Muscle layer of colon (tissue), 2 donors: ENCODE measurements at regions not wholly inside any gene's neighbourhood (a gene's known extent, or its start where the extent isn't known, plus 50 kb on each side); places are given as distances from the start of the nearest gene placed in this dataset.

ENCODE experiments used
- H3K27ac ChIP-seq: one replicate; pipeline ENCODE4 v1.7.0; 2013; ENCODE audit warnings: low read depth, mild to moderate bottlenecking, low read length, moderate library complexity
- H3K27me3 ChIP-seq, 2 donors: one replicate each; pipeline ENCODE4 v1.7.0; 2013; ENCODE audit warnings: low read length in 2 of 2, mild to moderate bottlenecking in 2 of 2; ENCODE audit not compliant: insufficient read depth in 2 of 2, control insufficient read depth in 1 of 2
- H3K36me3 ChIP-seq: one replicate; pipeline ENCODE4 v1.7.0; 2013; ENCODE audit warnings: mild to moderate bottlenecking, low read length; ENCODE audit not compliant: insufficient read depth
- H3K4me1 ChIP-seq: one replicate; pipeline ENCODE4 v1.7.0; 2013; ENCODE audit warnings: mild to moderate bottlenecking, low read length; ENCODE audit not compliant: insufficient read depth
- H3K4me3 ChIP-seq, 2 donors: one replicate each; pipeline ENCODE4 v1.7.0; 2013; ENCODE audit warnings: low read length in 2 of 2, low read depth in 1 of 2, mild to moderate bottlenecking in 1 of 2, moderate library complexity in 1 of 2
- H3K9ac ChIP-seq: one replicate; pipeline ENCODE4 v1.7.0; 2013; ENCODE audit warnings: low read length
- H3K9me3 ChIP-seq: one replicate; pipeline ENCODE4 v1.7.0; 2013; ENCODE audit warnings: mild to moderate bottlenecking, low read length
- donor health status: abdominal sarcoma.
- donor health status: Adenocarcinoma of cecum.

DNA sequence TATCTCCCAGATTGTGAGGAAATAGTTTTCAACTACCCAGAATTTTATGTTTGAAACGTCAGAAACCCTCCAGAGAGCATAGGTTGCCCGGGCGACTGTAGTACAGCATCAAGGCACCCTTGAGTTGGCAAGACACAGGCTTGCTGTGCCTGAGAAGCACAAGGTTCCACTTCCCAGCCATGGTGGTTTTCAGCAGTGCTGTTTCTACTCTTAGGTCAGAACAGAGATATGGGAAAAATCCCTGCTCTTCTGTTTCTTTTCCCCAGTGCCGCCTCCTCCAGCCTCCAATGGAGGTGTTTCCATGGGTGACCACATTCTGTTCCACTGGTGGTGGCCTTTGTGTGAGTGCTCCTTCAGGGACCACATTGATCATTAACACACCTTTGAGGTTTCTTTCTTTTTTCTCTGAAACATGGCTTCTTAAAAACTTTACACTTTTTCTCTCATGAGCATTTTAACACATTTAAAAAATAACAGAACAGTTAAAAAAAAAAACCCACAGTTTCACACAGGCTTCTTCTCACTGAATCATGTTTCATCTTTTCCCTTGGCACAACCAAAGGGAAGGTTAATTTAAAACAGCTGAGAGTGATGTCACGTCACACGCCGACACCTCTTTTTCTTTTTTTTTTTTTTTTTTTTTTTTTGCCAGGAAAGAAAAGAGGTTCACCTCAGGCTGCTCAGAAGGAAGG lies 229.3 kb upstream of the HDAC4 start:
- peaks cover 10% of the 10 kb centered on the region for H3K4me1 ChIP-seq
- H3K9ac ChIP-seq, result no peak overlapping the region
- no peaks in the 10 kb centered on the region for H3K9me3 ChIP-seq
- H3K27me3 ChIP-seq, result no peaks in the 10 kb centered on the region
- H3K36me3 ChIP-seq, result no peaks in the 10 kb centered on the region
- no peak overlapping the region for H3K4me3 ChIP-seq
- no peak overlapping the region for H3K27ac ChIP-seq

DNA sequence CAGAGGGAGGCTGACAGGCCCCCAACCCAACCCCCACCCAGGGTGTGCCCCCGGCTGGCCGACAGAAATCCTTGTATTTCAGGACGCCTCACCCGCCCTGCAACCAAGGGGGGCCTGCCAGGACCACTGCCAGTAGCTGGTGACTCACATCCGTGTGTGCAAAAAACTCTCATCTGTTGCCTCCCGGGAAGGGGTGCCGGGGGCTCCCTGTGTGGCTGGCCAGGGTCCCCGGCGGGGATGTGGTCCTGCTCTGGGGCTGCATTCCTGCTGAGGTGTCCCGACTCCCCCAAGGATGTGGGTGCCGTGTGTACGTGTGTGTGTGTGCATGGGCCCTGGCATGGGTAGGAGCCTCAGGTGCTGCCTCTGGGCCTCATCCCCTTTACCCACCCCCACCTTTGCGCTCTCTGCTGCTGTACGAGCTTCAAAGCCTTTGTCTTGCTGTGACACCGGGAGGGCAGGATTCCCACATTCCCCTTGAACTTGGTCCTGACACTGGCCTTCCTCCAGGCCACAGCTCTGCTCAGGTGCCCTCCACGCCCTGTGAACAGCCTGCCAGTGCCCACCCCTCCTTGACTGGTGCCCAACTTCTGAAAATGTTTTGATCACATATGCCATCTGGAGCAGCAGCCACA lies 226.3 kb upstream of the HDAC4 start:
- Histone ChIP-seq H3K36me3 (no peaks in the 10 kb centered on the region), H3K4me3 (no peak overlapping the region), H3K9me3 (no peaks in the 10 kb centered on the region), H3K27ac (no peak overlapping the region), H3K9ac (no peak overlapping the region), H3K27me3 (no peaks in the 10 kb centered on the region), H3K4me1 (peaks cover 10% of the 10 kb centered on the region)

DNA sequence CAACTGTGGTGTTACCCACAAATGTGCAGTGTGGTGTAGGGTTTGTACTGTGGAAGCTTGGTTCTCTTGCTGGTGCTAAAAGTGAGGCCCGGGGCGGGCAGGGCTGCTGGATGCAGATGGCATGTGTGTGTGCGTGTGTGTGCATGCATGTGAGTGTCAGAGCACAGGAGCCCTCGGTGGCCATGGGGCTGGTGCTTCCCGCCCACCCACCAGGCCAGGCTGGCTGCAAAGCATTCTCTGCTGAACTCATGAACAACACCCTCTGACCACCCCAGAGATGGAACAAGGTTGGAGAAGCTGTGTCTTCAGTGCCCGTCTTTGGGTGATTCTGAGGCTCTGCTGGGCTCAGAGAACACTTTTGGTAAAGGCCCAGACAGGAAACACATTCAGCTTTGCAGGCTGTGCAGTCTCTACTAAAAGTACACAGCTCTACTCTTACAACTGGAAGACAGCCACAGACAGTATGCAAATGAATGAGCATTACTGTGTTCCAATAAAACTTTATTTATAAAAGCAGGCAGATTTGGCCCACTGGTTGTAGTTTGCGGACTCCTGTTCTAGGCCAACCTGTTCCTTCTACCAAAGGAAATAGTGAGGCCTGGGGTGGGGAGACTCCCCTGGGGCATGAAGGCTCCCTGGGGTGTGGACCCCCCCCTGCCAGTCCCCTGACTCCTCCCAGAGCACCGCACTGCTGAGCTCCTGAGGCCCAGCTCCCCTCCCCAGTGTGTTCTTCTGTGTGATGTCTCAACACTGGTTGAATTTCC lies 225.3 kb upstream of the HDAC4 start:
- H3K27me3 ChIP-seq, result no peaks in the 10 kb centered on the region
- no peak overlapping the region for H3K4me3 ChIP-seq
- no peaks in the 10 kb centered on the region for H3K9me3 ChIP-seq
- peaks cover 7% of the 10 kb centered on the region for H3K4me1 ChIP-seq
- H3K9ac ChIP-seq, result no peak overlapping the region
- no peak overlapping the region for H3K27ac ChIP-seq
- H3K36me3 ChIP-seq, result no peaks in the 10 kb centered on the region

- Histone ChIP-seq H3K4me1 (no peaks in the 10 kb centered on the region), H3K36me3 (no peaks in the 10 kb centered on the region), H3K27ac (no peak overlapping the region), H3K9ac (no peak overlapping the region), H3K27me3 (no peaks in the 10 kb centered on the region), H3K4me3 (no peak overlapping the region), H3K9me3 (no peaks in the 10 kb centered on the region)
These were observed 224.5 kb upstream of the HDAC4 start for GRCh38 chr2:239625156-239625845.

DNA sequence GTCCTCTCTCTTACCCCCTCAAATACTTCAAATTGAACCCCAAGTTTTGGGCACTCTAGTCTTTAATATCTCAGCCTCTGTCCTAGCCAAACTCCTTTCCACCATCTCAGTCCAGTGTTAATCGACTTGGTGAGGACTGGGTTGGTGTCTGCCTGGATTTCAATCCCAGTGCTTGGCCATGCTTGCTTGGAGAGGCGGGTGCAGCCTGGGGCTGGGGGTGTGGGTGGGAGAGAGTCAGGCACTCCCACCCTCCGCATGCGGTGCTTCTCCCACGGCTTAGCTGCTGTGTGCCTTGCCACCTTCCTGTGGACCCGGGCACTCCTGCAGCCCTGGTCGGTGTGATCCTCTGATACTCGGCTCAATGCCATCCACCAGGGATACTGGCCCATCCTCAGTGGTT lies 220.8 kb upstream of the HDAC4 start:
- Histone ChIP-seq H3K27ac (no peak overlapping the region), H3K4me3 (no peak overlapping the region), H3K9ac (no peak overlapping the region), H3K4me1 (no peaks in the 10 kb centered on the region), H3K27me3 (no peaks in the 10 kb centered on the region), H3K9me3 (no peaks in the 10 kb centered on the region), H3K36me3 (no peaks in the 10 kb centered on the region)

DNA sequence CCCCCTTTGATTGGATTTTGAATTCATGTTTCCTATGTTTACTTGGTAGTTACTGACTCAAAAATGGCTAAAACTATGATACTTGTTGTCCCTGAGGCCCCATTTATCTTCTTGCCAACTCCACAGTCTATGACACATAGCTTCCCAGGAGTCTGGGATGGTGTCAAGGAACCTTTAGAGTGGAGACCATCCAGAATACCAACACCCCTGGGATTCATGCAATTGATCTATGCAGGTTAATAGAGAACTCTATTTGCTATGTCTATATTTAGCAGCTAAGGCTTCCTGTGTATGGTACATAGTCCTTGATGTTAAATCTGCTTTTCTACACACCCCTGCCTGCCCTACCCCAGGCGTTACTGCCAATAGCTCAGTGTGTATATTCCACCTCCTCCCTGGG lies 218.5 kb upstream of the HDAC4 start:
- Histone ChIP-seq H3K36me3 (no peaks in the 10 kb centered on the region), H3K9ac (no peak overlapping the region), H3K27ac (no peak overlapping the region), H3K4me3 (no peak overlapping the region), H3K9me3 (no peaks in the 10 kb centered on the region), H3K27me3 (no peaks in the 10 kb centered on the region), H3K4me1 (no peaks in the 10 kb centered on the region)

- Histone ChIP-seq H3K9ac (no peak overlapping the region), H3K9me3 (no peaks in the 10 kb centered on the region), H3K27me3 (no peaks in the 10 kb centered on the region), H3K4me1 (no peaks in the 10 kb centered on the region), H3K27ac (no peak overlapping the region), H3K4me3 (no peak overlapping the region), H3K36me3 (no peaks in the 10 kb centered on the region)
These were observed 215.9 kb upstream of the HDAC4 start for GRCh38 chr2:239616729-239617128.

DNA sequence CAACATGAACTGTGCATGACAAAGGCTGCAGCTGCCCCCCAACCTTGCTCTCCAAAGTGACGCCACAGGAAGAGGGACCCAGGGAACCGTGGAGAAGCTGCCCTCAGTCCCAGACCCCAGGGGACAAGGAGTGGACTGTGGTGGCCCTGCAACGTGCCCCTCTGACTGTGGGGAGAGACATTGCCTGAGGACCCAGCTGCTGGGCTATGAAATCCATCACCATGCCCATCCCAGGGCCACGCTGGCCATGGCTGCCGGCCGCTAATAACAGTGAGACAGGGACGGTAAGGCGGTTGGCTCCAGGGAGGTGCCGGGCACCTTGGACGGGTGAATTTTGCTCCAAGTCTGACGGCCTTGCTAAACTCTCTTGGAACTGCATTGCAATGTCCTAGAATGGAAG lies 211.3 kb upstream of the HDAC4 start:
- no peak overlapping the region for H3K9ac ChIP-seq
- H3K9me3 ChIP-seq, result no peaks in the 10 kb centered on the region
- H3K4me3 ChIP-seq, result no peak overlapping the region
- H3K4me1 ChIP-seq, result no peaks in the 10 kb centered on the region
- no peaks in the 10 kb centered on the region for H3K36me3 ChIP-seq
- no peak overlapping the region for H3K27ac ChIP-seq
- H3K27me3 ChIP-seq, result no peaks in the 10 kb centered on the region

- no peaks in the 10 kb centered on the region for H3K36me3 ChIP-seq
- no peaks in the 10 kb centered on the region for H3K9me3 ChIP-seq
- no peaks in the 10 kb centered on the region for H3K4me1 ChIP-seq
- H3K27ac ChIP-seq, result no peak overlapping the region
- H3K4me3 ChIP-seq, result no peak overlapping the region
- no peak overlapping the region for H3K9ac ChIP-seq
- H3K27me3 ChIP-seq, result no peaks in the 10 kb centered on the region
These were observed 210.5 kb upstream of the HDAC4 start for GRCh38 chr2:239611222-239611795.

DNA sequence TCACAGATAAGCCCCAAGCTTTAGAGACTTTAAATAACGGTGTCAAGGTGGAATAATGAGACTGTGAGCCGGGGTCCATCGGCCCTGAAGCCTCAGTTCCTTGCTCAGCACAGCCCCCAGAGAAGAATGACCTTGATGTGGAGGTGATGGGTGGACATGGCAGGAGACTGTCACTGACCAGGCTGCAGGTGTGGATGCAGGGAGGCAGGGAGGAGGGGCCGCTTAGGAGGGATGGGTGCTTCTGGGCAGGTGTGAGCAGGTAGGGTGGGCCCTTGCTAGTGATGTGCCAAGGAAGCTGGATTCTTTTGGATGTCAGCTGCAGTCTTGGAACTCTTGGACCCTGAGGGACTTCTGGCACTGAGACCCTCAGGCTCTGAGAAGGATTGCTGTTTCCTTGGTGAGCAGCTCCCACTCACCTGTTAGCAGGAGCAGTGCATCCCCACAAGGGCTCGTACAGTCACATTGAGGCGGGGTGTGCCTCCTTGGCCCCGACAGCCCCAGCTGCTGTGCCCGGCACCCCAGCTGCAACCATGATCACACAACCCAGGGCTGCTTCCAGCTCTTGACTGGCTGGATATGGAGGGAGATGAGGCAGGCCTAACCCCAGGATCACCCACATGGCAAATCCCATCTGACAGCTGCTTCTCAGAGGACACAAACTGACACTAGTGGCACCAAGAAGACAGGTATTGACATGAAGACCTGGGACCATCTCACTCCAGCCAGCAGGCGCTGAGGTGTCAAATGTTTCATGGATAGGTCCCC lies 209.8 kb upstream of the HDAC4 start:
- no peaks in the 10 kb centered on the region for H3K27me3 ChIP-seq
- no peak overlapping the region for H3K9ac ChIP-seq
- H3K4me1 ChIP-seq, result no peaks in the 10 kb centered on the region
- H3K4me3 ChIP-seq, result no peak overlapping the region
- no peaks in the 10 kb centered on the region for H3K9me3 ChIP-seq
- no peak overlapping the region for H3K27ac ChIP-seq
- H3K36me3 ChIP-seq, result no peaks in the 10 kb centered on the region
